OCI-LY1 (cell line): ENCODE measurements at regions not wholly inside any gene's neighbourhood (a gene's known extent, or its start where the extent isn't known, plus 50 kb on each side); places are given as distances from the start of the nearest gene placed in this dataset.

ENCODE experiments used
- H2AFZ ChIP-seq: fragments of 200-600 bp; sonication (generic), shearing (Covaris generic); 2 replicates; pipeline ENCODE4 v1.6.0; 2014; ENCODE audit warnings: antibody characterized with exemption, mild to moderate bottlenecking, low read length
- H3F3A ChIP-seq: fragments of 200-600 bp; sonication (generic), shearing (Covaris generic); 2 replicates; pipeline ENCODE4 v1.6.0; 2014; ENCODE audit warnings: mild to moderate bottlenecking, antibody characterized with exemption, low read length, moderate library complexity; ENCODE audit not compliant: insufficient read depth
- H3K27ac ChIP-seq: fragments of 200-600 bp; sonication (generic); 2 replicates; pipeline ENCODE4 v1.5.1; 2014; ENCODE audit warnings: low read length, mixed run types, mild to moderate bottlenecking, low read depth; ENCODE audit not compliant: poor library complexity, severe bottlenecking
- H3K27me3 ChIP-seq: fragments of 200-600 bp; sonication (generic); 2 replicates; pipeline ENCODE4 v1.6.0; 2014; ENCODE audit warnings: antibody characterized with exemption, mild to moderate bottlenecking, low read length, moderate library complexity; ENCODE audit not compliant: insufficient read depth
- H3K36me3 ChIP-seq: fragments of 200-600 bp; sonication (generic); 2 replicates; pipeline ENCODE4 v1.6.1; 2014; ENCODE audit warnings: mild to moderate bottlenecking, antibody characterized with exemption, low read length, moderate library complexity, mixed read lengths; ENCODE audit not compliant: insufficient read depth
- H3K4me1 ChIP-seq: fragments of 200-600 bp; sonication (generic); 2 replicates; pipeline ENCODE4 v1.5.1; 2014; ENCODE audit warnings: mild to moderate bottlenecking, low read length, moderate library complexity; ENCODE audit not compliant: insufficient read depth, severe bottlenecking
- H3K4me2 ChIP-seq: fragments of 200-600 bp; sonication (generic), shearing (Covaris generic); 2 replicates; pipeline ENCODE4 v1.6.1; 2014; ENCODE audit warnings: low read length
- H3K4me3 ChIP-seq: fragments of 200-600 bp; sonication (generic); 2 replicates; pipeline ENCODE4 v1.5.1; 2014; ENCODE audit warnings: low read length, low read depth, mild to moderate bottlenecking, mixed read lengths; ENCODE audit not compliant: poor library complexity, severe bottlenecking
- H3K79me2 ChIP-seq: fragments of 200-600 bp; shearing (Covaris generic); 2 replicates; pipeline ENCODE4 v1.6.1; 2016; ENCODE audit warnings: mixed run types, low read length, mixed read lengths; ENCODE audit not compliant: insufficient read depth
- H3K9ac ChIP-seq: fragments of 200-600 bp; sonication (generic), shearing (Covaris generic); 2 replicates; pipeline ENCODE4 v1.6.1; 2014; ENCODE audit warnings: mild to moderate bottlenecking, low read length, mixed read lengths
- H3K9me2 ChIP-seq: fragments of 200-600 bp; sonication (generic), shearing (Covaris generic); 2 replicates; pipeline ENCODE4 v1.6.1; 2014; ENCODE audit warnings: low read depth, mild to moderate bottlenecking, low read length, mixed read lengths
- H3K9me3 ChIP-seq: fragments of 200-600 bp; shearing (Covaris generic); 2 replicates; pipeline ENCODE4 v1.6.1; 2014; ENCODE audit warnings: low read length, mixed read lengths
- H4K20me1 ChIP-seq: fragments of 200-600 bp; sonication (generic), shearing (Covaris generic); 2 replicates; pipeline ENCODE4 v1.6.0; 2016; ENCODE audit warnings: mild to moderate bottlenecking, low read length; ENCODE audit not compliant: insufficient read depth
- CTCF ChIP-seq: fragments of 200-600 bp; sonication (generic), shearing (Covaris generic); IDR thresholded peaks from 2 replicates; pipeline ENCODE4 v1.5.1; 2017; ENCODE audit warnings: mild to moderate bottlenecking, antibody characterized with exemption, low read length, moderate library complexity, mixed read lengths
- EZH2 ChIP-seq: fragments of 200-600 bp; sonication (generic), shearing (Covaris generic); IDR thresholded peaks from 2 replicates; pipeline ENCODE4 v1.8.0; 2017; ENCODE audit warnings: borderline replicate concordance, mixed run types, mild to moderate bottlenecking, antibody characterized with exemption, low read length, moderate library complexity, mixed read lengths

GRCh38 chr5:125036494-125036893 lies 290.1 kb upstream of the ZNF608 start:
- Histone ChIP-seq H3F3A (no peaks in the 10 kb centered on the region), H2AFZ (no peak overlapping the region), H4K20me1 (no peaks in the 10 kb centered on the region), H3K4me1 (peaks cover 42% of the 10 kb centered on the region), H3K4me2 (no peak overlapping the region), H3K27me3 (no peaks in the 10 kb centered on the region), H3K27ac (peak overlapping the region; percentile 82), H3K9ac (no peak overlapping the region), H3K9me2 (no peaks in the 10 kb centered on the region), H3K4me3 (no peak overlapping the region), H3K36me3 (no peaks in the 10 kb centered on the region), H3K9me3 (no peaks in the 10 kb centered on the region), H3K79me2 (no peaks in the 10 kb centered on the region)
- TF ChIP-seq EZH2 (no peak), CTCF (no peak)

GRCh38 chr5:125037020-125037419 lies 290.6 kb upstream of the ZNF608 start:
- Histone ChIP-seq H3K4me3 (no peak overlapping the region), H3K27ac (peak overlapping the region; percentile 82), H3K9me3 (no peaks in the 10 kb centered on the region), H3K36me3 (no peaks in the 10 kb centered on the region), H3K27me3 (no peaks in the 10 kb centered on the region), H3K4me2 (peak overlapping the region; percentile 49), H2AFZ (peak overlapping the region; percentile 56; the same call in 1 of the 2 replicates), H3K4me1 (peaks cover 47% of the 10 kb centered on the region), H3K9ac (peak overlapping the region; percentile 21; the same call in 1 of the 2 replicates), H3F3A (no peaks in the 10 kb centered on the region), H3K79me2 (no peaks in the 10 kb centered on the region), H3K9me2 (no peaks in the 10 kb centered on the region), H4K20me1 (no peaks in the 10 kb centered on the region)
- TF ChIP-seq CTCF (peak; percentile 10; the same call in 1 of the 2 replicates), EZH2 (no peak)

GRCh38 chr5:125037530-125037929 lies 291.1 kb upstream of the ZNF608 start:
- no peaks in the 10 kb centered on the region for H4K20me1 ChIP-seq
- H3K27ac ChIP-seq: peak overlapping the region; percentile 82
- peaks cover 52% of the 10 kb centered on the region for H3K4me1 ChIP-seq
- H3K9me3 ChIP-seq: no peaks in the 10 kb centered on the region
- TF ChIP-seq EZH2 (no peak), CTCF (no peak)
- H2AFZ ChIP-seq: peak overlapping the region; percentile 56; the same call in 1 of the 2 replicates
- no peaks in the 10 kb centered on the region for H3K27me3 ChIP-seq
- no peak overlapping the region for H3K4me3 ChIP-seq
- H3K36me3 ChIP-seq: no peaks in the 10 kb centered on the region
- H3K9ac ChIP-seq: peak overlapping the region; percentile 21; the same call in 1 of the 2 replicates
- no peaks in the 10 kb centered on the region for H3K79me2 ChIP-seq
- no peaks in the 10 kb centered on the region for H3K9me2 ChIP-seq
- peak overlapping the region; percentile 49 for H3K4me2 ChIP-seq
- H3F3A ChIP-seq: no peaks in the 10 kb centered on the region
